Brain microvascular endothelial cell (primary cell): ENCODE measurements at regions not wholly inside any gene's neighbourhood (a gene's known extent, or its start where the extent isn't known, plus 50 kb on each side); places are given as distances from the start of the nearest gene placed in this dataset.

Source experiments
- DNase-seq: peaks from one replicate; pipeline ENCODE4 v3.0.0-alpha.2; 2020
- H3K27ac ChIP-seq: fragments of 250-450 bp; sonication (Bioruptor Pico); 2 replicates; pipeline ENCODE4 v1.5.1; 2020; ENCODE audit warnings: mild to moderate bottlenecking, moderate library complexity
- H3K27me3 ChIP-seq: fragments of 250-450 bp; sonication (Bioruptor Pico); replicated peaks from 2 replicates; pipeline ENCODE4 v1.5.1; 2020; ENCODE audit warnings: mild to moderate bottlenecking
- H3K36me3 ChIP-seq: fragments of 250-450 bp; sonication (Bioruptor Pico); replicated peaks from 2 replicates; pipeline ENCODE4 v1.5.1; 2020; ENCODE audit warnings: mild to moderate bottlenecking
- H3K4me3 ChIP-seq: 2 replicates; pipeline ENCODE4 v1.5.1; 2011; ENCODE audit warnings: low read depth, mild to moderate bottlenecking, control low read depth, low read length, moderate library complexity
- CTCF ChIP-seq: IDR thresholded peaks from 2 replicates; pipeline ENCODE4 v1.5.1; 2011; ENCODE audit warnings: low read depth, mild to moderate bottlenecking, moderate library complexity, low read length, control low read depth, inconsistent platforms; ENCODE audit errors: missing control alignments
- in situ Hi-C: cut with HindIII; loops from 2 replicates; pipeline ENCODE4 v1.10.0; 2017; ENCODE audit warnings: low sequenced_read_pairs, low pct_ligation_motif_present

DNA sequence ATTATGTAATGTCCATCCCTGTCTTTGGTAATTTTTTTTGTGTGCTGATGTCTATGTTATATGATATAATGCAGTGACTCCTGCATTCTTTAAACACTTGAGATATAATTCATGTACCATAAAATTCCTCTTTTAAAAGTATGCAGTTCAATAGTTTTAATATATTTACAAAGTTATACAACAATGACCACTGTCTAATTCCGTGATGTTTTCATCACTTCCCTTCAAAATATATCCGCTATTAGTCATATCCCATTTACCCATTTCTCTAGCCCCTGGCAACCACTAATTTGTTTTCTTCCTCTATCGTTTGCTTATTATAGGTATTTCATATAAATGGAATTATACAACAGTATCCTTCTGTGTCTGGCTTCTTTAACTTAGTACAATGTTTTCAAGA is 64.9 kb upstream of the SUCLG2 start:
- in situ Hi-C loops, result no loop called here
- Histone ChIP-seq H3K36me3 (no peaks in the 10 kb centered on the region), H3K27ac (peak overlapping the region; percentile 65), H3K27me3 (no peaks in the 10 kb centered on the region), H3K4me3 (no peak overlapping the region)
- peak; percentile 23 for DNase-seq
- TF ChIP-seq CTCF, result no peak

DNA sequence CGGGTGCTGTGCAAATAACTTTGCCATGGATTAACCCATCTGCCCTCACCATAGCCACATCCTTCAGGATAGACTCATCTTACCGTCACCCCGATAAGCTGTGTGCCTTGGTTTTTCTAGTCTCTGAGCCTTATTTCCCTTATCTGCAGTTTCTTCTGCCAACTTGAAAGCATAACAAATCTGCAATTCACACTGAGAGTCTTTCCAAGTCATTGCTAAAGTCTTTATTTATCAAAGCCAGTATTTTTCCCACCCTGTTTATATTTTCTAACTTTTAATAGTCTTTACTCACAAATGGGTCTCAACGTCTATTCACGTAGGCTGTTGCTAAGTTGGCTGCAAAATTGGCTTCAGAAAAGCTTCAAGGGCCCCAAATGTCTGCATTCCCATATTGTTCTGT is 61.6 kb upstream of the SUCLG2 start:
- Histone ChIP-seq H3K4me3 (no peak overlapping the region), H3K27me3 (no peaks in the 10 kb centered on the region), H3K27ac (no peak overlapping the region), H3K36me3 (no peaks in the 10 kb centered on the region)
- DNase-seq, result no peak
- in situ Hi-C loops, result no loop called here
- TF ChIP-seq CTCF, result no peak

DNA sequence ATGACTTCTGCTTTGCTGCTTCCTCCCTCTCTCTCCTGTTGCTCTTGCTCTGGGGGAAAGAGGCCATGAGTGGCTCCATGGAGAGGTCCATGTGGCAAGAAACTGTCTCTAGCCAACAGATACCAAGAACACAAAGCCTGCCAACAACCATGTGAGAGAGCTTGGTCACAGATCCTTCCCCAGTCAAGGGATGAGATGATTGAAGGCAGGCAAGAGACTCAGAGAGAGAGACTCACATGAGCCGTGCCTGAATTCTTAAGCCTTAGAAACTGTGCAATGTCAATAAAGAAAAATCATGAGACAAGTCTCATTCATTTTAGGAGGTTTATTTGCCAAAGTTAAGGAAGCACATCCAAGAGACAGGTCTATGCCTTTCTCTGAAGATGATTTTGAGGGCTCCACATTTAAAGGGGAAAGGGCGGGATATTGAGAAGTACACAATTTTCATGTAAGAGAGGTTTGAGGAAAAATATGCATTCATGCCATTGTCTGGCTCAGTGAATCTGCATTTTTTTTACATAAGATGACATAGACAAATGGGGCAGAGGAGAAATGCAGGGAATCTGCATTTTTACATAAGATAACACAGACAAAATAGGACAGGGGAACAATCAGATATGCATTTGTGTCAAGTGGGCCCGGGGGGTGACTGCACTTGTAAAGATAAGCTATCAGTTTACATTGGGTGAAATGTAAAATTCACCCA is 59.5 kb upstream of the SUCLG2 start:
- Histone ChIP-seq H3K27ac (no peak overlapping the region), H3K4me3 (no peak overlapping the region), H3K27me3 (no peaks in the 10 kb centered on the region), H3K36me3 (no peaks in the 10 kb centered on the region)
- TF ChIP-seq CTCF, result no peak
- in situ Hi-C loops, result no loop called here
- no peak for DNase-seq

- H3K27me3 ChIP-seq, result no peaks in the 10 kb centered on the region
- no peak for DNase-seq
- in situ Hi-C loops, result no loop called here
- no peak for TF ChIP-seq CTCF
- H3K27ac ChIP-seq, result no peak overlapping the region
- H3K36me3 ChIP-seq, result no peaks in the 10 kb centered on the region
- H3K4me3 ChIP-seq, result no peak overlapping the region
Observed at GRCh38 chr3:67712259-67712658, 57.8 kb upstream of the SUCLG2 start.

GRCh38 chr3:67710396-67710795 is 56.0 kb upstream of the SUCLG2 start:
- no peak overlapping the region for H3K27ac ChIP-seq
- TF ChIP-seq CTCF, result no peak
- no peaks in the 10 kb centered on the region for H3K27me3 ChIP-seq
- H3K36me3 ChIP-seq, result no peaks in the 10 kb centered on the region
- in situ Hi-C loops, result no loop called here
- DNase-seq, result no peak
- H3K4me3 ChIP-seq, result no peak overlapping the region

DNA sequence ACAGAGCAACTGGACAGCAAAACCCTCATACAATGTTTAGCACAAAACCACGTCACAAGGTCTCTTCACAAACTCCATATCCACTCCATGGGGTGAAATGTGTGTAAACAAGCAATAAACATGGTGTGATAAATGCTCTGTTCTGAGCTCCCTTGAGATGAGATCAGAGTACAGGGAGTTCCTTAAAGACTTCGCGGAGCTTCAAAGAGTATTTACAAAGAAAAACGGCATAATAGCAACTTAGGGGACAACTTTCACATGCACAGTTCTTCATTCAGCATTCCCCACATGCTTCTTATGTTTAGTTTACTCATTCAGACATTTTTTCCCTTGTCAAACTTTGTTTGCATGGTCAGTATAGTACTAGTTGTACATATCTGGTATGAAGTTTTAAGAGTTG is 52.5 kb upstream of the SUCLG2 start:
- TF ChIP-seq CTCF, result no peak

More for the DNA sequence above, 52.5 kb upstream of the SUCLG2 start:
- no peaks in the 10 kb centered on the region for H3K36me3 ChIP-seq
- H3K4me3 ChIP-seq, result no peak overlapping the region
- in situ Hi-C loops, result no loop called here
- no peak overlapping the region for H3K27ac ChIP-seq
- peak; percentile 25 for DNase-seq
- H3K27me3 ChIP-seq, result no peaks in the 10 kb centered on the region
